Ovary (tissue), 7 donors: ENCODE measurements at regions not wholly inside any gene's neighbourhood (a gene's known extent, or its start where the extent isn't known, plus 50 kb on each side); places are given as distances from the start of the nearest gene placed in this dataset.

ENCODE experiments used
- DNase-seq, 5 donors: peaks; one replicate each; pipeline ENCODE4 v3.0.0-alpha.2; 2019 to 2020
- H3K27ac ChIP-seq, 2 donors: fragments of 200-600 bp; one replicate each; pipeline versions ENCODE4 v1.5.1 to v1.8.0; 2019 to 2022
- H3K27me3 ChIP-seq: fragments of 200-600 bp; one replicate; pipeline ENCODE4 v1.8.0; 2022
- H3K36me3 ChIP-seq: fragments of 200-600 bp; sonication (generic); one replicate; pipeline ENCODE4 v1.5.1; 2019
- H3K4me1 ChIP-seq: one replicate; pipeline ENCODE4 v1.8.1; 2013; ENCODE audit warnings: mild to moderate bottlenecking, moderate library complexity; ENCODE audit not compliant: insufficient read depth
- H3K4me3 ChIP-seq: fragments of 200-600 bp; sonication (generic); one replicate; pipeline ENCODE4 v1.5.1; 2017
- H3K9me3 ChIP-seq, 2 donors: fragments of 200-600 bp in 1 of 2; sonication (generic) in 1 of 2; one replicate each; pipeline versions ENCODE4 v1.5.1 to v1.8.1; 2013 to 2019; ENCODE audit warnings: mild to moderate bottlenecking in 1 of 2, moderate library complexity in 1 of 2
- CTCF ChIP-seq, 3 donors: fragments of 450-650 bp in 2 of 3; fragments of 200-600 bp in 1 of 3; IDR thresholded peaks; one replicate each; pipeline versions ENCODE4 v1.5.1 to v1.8.0; 2016 to 2022; ENCODE audit warnings: antibody characterized with exemption in 3 of 3, mild to moderate bottlenecking in 1 of 3
- EP300 ChIP-seq: sonication (generic); formaldehyde crosslinking; IDR thresholded peaks from one replicate; pipeline ENCODE4 v1.6.1; 2017; ENCODE audit warnings: antibody characterized with exemption
- POLR2A ChIP-seq: fragments of 450-650 bp; IDR thresholded peaks from one replicate; pipeline ENCODE4 v1.6.1; 2017; ENCODE audit warnings: antibody characterized with exemption, mild to moderate bottlenecking, moderate library complexity
- WGBS, 3 donors: extraction: QIAGEN DNeasy Blood & Tissue Kit in 1 of 3; methylation state at CpG; one replicate each; pipeline versions ENCODE4 v1.1.5 to v1.1.7; 2013 to 2017; 5-methylcytosine and 5-hydroxymethylcytosine counted together
- intact Hi-C, 4 donors: fragments of 100-400 bp; cut with DNase I; formaldehyde crosslinking; loops; one replicate each; pipeline versions ENCODE4 v1.11.0 to v1.15.1; 2022 to 2023
- donor health status: DM: no; HTN: no; CAD: no; lungs with moderate emphysema.
- donor health status: DM: no; HTN: no; CAD: no.
- donor health status: Bipolar disorder and iron deficiency.
- donor health status: DM: no; HTN: no; CAD: no.
- donor health status: DM: yes; HTN: yes; CAD: no.

GRCh38 chr7:12812111-12812510, 124.7 kb downstream of the ARL4A start:
- no peaks in the 10 kb centered on the region for H3K4me1 ChIP-seq
- no peaks in the 10 kb centered on the region for H3K27me3 ChIP-seq
- H3K36me3 ChIP-seq = no peaks in the 10 kb centered on the region
- 78 to 85% (median 85%) methylated on average over 4 of the region's 4 CpGs for WGBS, 3 donors
- H3K4me3 ChIP-seq = no peak overlapping the region
- H3K27ac ChIP-seq = no peak overlapping the region
- intact Hi-C loops = no loop called here
- DNase-seq = no peak
- TF ChIP-seq EP300 = no peak
- no peak for TF ChIP-seq CTCF (IDR thresholded peaks at IDR 0.05)
- TF ChIP-seq POLR2A = no peak
- H3K9me3 ChIP-seq = no peaks in the 10 kb centered on the region

- no peaks in the 10 kb centered on the region for H3K9me3 ChIP-seq
Observed at GRCh38 chr7:12814107-12814506, 126.7 kb downstream of the ARL4A start.

GRCh38 chr7:12814828-12815227, 127.4 kb downstream of the ARL4A start:
- Histone ChIP-seq H3K36me3 (no peaks in the 10 kb centered on the region), H3K4me1 (no peaks in the 10 kb centered on the region), H3K9me3 (no peaks in the 10 kb centered on the region), H3K27ac (no peak overlapping the region), H3K27me3 (no peaks in the 10 kb centered on the region), H3K4me3 (no peak overlapping the region)
- no peak for DNase-seq
- intact Hi-C loops = no loop called here
- TF ChIP-seq POLR2A = no peak
- TF ChIP-seq CTCF (IDR thresholded peaks at IDR 0.05) = no peak
- no peak for TF ChIP-seq EP300

More at GRCh38 chr7:12814107-12814506, 126.7 kb downstream of the ARL4A start:
- no peaks in the 10 kb centered on the region for H3K4me1 ChIP-seq
- intact Hi-C loops = no loop called here
- no peak overlapping the region for H3K27ac ChIP-seq
- H3K4me3 ChIP-seq = no peak overlapping the region
- H3K27me3 ChIP-seq = no peaks in the 10 kb centered on the region
- no peak for TF ChIP-seq CTCF (IDR thresholded peaks at IDR 0.05)
- TF ChIP-seq EP300 = no peak
- TF ChIP-seq POLR2A = no peak
- H3K36me3 ChIP-seq = no peaks in the 10 kb centered on the region
- DNase-seq = no peak
- 95 to 98% (median 98%) methylated on average over 2 of the region's 2 CpGs for WGBS, 3 donors

- no peak for TF ChIP-seq EP300
- no peak for TF ChIP-seq CTCF (IDR thresholded peaks at IDR 0.05)
- TF ChIP-seq POLR2A = no peak
- Histone ChIP-seq H3K9me3 (no peaks in the 10 kb centered on the region), H3K27me3 (no peaks in the 10 kb centered on the region), H3K4me1 (no peaks in the 10 kb centered on the region), H3K27ac (no peak overlapping the region), H3K4me3 (no peak overlapping the region), H3K36me3 (no peaks in the 10 kb centered on the region)
- 90 to 93% (median 91%) methylated on average over 4 of the region's 4 CpGs for WGBS, 3 donors
- DNase-seq = no peak
- intact Hi-C loops = no loop called here
Observed at GRCh38 chr7:12815426-12815825, 128.0 kb downstream of the ARL4A start.

GRCh38 chr7:12815871-12816270, 128.4 kb downstream of the ARL4A start:
- intact Hi-C loops = no loop called here
- TF ChIP-seq CTCF (IDR thresholded peaks at IDR 0.05) = no peak
- no peak for TF ChIP-seq EP300
- TF ChIP-seq POLR2A = no peak
- DNase-seq = no peak

More at GRCh38 chr7:12815871-12816270, 128.4 kb downstream of the ARL4A start:
- H3K4me1 ChIP-seq = no peaks in the 10 kb centered on the region
- no peaks in the 10 kb centered on the region for H3K27me3 ChIP-seq
- no peaks in the 10 kb centered on the region for H3K9me3 ChIP-seq
- no peaks in the 10 kb centered on the region for H3K36me3 ChIP-seq
- H3K27ac ChIP-seq = no peak overlapping the region
- H3K4me3 ChIP-seq = no peak overlapping the region
